ENCODE measurements at regions not wholly inside any gene's neighbourhood (a gene's known extent, or its start where the extent isn't known, plus 50 kb on each side); places are given as distances from the start of the nearest gene placed in this dataset.

DNA sequence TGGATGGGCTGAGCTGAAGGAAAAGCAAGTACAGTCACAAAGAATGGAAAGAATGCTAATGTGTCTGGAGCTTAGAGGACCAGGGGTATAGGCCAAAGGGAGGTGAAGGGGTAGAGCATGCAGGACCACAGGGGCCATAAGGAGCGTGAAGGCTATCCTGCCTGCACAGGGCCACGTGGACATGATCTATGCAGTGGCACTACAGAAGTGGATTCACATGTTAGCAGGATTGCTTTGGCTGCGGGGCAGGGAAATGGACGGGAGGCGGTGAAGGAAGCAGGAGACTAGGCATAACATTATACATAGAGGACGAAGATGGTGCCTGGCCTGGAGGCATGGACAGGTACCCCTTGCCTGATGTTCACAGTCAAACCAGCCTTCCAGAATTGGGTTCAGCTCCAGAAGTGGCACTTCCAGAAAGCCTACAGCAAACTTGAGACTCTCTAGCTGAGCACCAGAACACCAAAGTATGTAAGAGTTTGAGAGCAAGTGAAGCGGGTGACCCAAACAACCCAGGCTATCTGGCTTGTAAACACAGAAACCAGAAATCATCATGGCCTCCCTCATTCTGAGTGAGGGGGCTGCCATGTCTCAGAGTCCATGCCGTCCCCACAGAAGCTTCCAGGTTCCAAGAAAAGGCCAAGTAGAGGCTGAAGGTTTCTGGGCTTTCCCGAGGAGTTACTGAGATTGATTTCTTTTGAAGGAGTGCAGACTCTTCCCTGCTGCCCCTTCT is 135.5 kb upstream of the JUN start:
- H3K9ac ChIP-seq (ENCODE audit: insufficient read length, low read depth) = no peak overlapping the region
- no peaks in the 10 kb centered on the region for H3K4me1 ChIP-seq (ENCODE audit: insufficient read depth, insufficient read length)

DNA sequence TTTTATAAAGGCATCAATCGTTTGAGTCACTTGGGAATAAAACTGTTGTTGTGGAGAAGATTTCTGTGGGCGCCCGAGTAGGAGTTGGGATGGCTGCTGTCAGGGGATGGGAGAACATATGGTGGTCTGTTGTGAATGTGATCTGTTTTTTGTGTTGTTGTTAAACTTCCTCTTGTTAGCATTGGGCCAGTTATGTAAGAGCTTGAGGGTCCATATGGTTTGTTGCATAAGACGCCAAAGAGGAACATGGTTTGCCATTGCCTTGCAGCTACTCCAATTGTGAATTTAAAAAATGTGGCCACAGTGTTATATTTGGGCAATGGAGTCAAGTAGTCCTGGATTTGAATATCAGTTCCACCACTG is 136.1 kb upstream of the JUN start:
- peaks cover 10% of the 10 kb centered on the region for H3K9me3 ChIP-seq (ENCODE audit: insufficient read depth, low read length)
- no peak overlapping the region for H3K9ac ChIP-seq (ENCODE audit: insufficient read length, low read depth)
- H3K4me3 ChIP-seq (ENCODE audit: insufficient read length, low read depth) = no peak overlapping the region
- no peaks in the 10 kb centered on the region for H3K36me3 ChIP-seq (ENCODE audit: insufficient read depth, insufficient read length, low read length)
- DNase-seq (ENCODE audit: low read depth, low spot score) = no peak
- H3K27me3 ChIP-seq (ENCODE audit: insufficient read depth, insufficient read length) = no peaks in the 10 kb centered on the region
- no peaks in the 10 kb centered on the region for H3K4me1 ChIP-seq (ENCODE audit: insufficient read depth, insufficient read length)
- no peak for TF ChIP-seq SUZ12 (IDR thresholded peaks at IDR 0.05; ENCODE audit: extremely low read depth, insufficient read depth, insufficient read length)
- no peak for TF ChIP-seq ZNF274 (IDR thresholded peaks at IDR 0.05; ENCODE audit: low read depth, low read length)
- no peak for TF ChIP-seq YY1 (IDR thresholded peaks at IDR 0.05; ENCODE audit: insufficient read depth, insufficient read length)

More for the DNA sequence above, 135.5 kb upstream of the JUN start:
- no peak for DNase-seq (ENCODE audit: low read depth, low spot score)
- H3K9me3 ChIP-seq (ENCODE audit: insufficient read depth, low read length) = peaks cover 15% of the 10 kb centered on the region
- H3K4me3 ChIP-seq (ENCODE audit: insufficient read length, low read depth) = no peak overlapping the region
- no peaks in the 10 kb centered on the region for H3K36me3 ChIP-seq (ENCODE audit: insufficient read depth, insufficient read length, low read length)
- H3K27me3 ChIP-seq (ENCODE audit: insufficient read depth, insufficient read length) = no peaks in the 10 kb centered on the region
- TF ChIP-seq YY1 (IDR thresholded peaks at IDR 0.05; ENCODE audit: insufficient read depth, insufficient read length) = no peak
- TF ChIP-seq ZNF274 (IDR thresholded peaks at IDR 0.05; ENCODE audit: low read depth, low read length) = no peak
- TF ChIP-seq SUZ12 (IDR thresholded peaks at IDR 0.05; ENCODE audit: extremely low read depth, insufficient read depth, insufficient read length) = no peak

DNA sequence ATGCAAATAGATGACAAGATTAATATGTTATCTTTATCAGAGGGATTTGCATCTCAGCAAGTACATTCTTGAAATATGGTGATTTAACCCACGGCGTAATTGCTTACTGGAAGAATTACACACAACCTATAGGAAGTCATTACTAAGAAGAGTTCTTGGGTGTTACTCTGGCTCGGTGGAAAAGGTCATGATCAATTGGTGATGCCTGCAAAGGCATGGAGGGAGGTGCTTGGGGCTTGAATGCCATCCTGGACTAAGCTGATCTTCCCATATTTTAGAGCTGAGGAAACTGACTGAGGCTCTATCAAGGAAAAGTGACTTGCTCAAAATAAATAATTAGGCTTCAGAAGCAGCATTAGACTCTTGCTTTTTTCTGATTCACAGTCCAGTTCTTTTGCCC is 137.5 kb upstream of the JUN start:
- no peak overlapping the region for H3K4me3 ChIP-seq (ENCODE audit: insufficient read length, low read depth)
- no peak for DNase-seq (ENCODE audit: low read depth, low spot score)
- H3K36me3 ChIP-seq (ENCODE audit: insufficient read depth, insufficient read length, low read length) = no peaks in the 10 kb centered on the region
- no peaks in the 10 kb centered on the region for H3K4me1 ChIP-seq (ENCODE audit: insufficient read depth, insufficient read length)
- H3K9ac ChIP-seq (ENCODE audit: insufficient read length, low read depth) = no peak overlapping the region
- no peaks in the 10 kb centered on the region for H3K27me3 ChIP-seq (ENCODE audit: insufficient read depth, insufficient read length)
- TF ChIP-seq YY1 (IDR thresholded peaks at IDR 0.05; ENCODE audit: insufficient read depth, insufficient read length) (no peak), SUZ12 (IDR thresholded peaks at IDR 0.05; ENCODE audit: extremely low read depth, insufficient read depth, insufficient read length) (no peak), ZNF274 (IDR thresholded peaks at IDR 0.05; ENCODE audit: low read depth, low read length) (no peak)
- H3K9me3 ChIP-seq (ENCODE audit: insufficient read depth, low read length) = no peaks in the 10 kb centered on the region

DNA sequence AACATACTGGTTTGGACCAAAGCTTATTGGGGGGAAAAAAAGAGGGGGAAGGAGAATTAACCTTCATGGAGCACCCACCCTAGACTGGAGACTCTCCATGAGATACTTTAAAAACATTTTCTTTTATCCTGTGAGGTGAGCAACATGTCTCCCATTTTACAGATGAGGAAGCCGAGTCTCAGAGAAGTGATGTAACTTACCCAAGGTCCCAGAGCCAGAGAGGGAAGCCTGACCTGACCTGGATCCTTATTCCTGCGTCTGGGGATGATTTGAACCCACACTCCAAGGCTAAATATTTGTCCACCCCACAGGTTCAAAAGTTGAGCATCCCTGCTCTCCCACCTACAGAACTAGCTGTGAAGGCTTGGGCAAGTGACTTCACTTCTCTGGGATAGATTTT is 137.9 kb upstream of the JUN start:
- no peak for DNase-seq (ENCODE audit: low read depth, low spot score)
- H3K27me3 ChIP-seq (ENCODE audit: insufficient read depth, insufficient read length) = no peaks in the 10 kb centered on the region
- no peaks in the 10 kb centered on the region for H3K36me3 ChIP-seq (ENCODE audit: insufficient read depth, insufficient read length, low read length)
- H3K9me3 ChIP-seq (ENCODE audit: insufficient read depth, low read length) = no peaks in the 10 kb centered on the region
- no peak overlapping the region for H3K4me3 ChIP-seq (ENCODE audit: insufficient read length, low read depth)
- no peak for TF ChIP-seq YY1 (IDR thresholded peaks at IDR 0.05; ENCODE audit: insufficient read depth, insufficient read length)
- H3K4me1 ChIP-seq (ENCODE audit: insufficient read depth, insufficient read length) = no peaks in the 10 kb centered on the region
- no peak overlapping the region for H3K9ac ChIP-seq (ENCODE audit: insufficient read length, low read depth)

DNA sequence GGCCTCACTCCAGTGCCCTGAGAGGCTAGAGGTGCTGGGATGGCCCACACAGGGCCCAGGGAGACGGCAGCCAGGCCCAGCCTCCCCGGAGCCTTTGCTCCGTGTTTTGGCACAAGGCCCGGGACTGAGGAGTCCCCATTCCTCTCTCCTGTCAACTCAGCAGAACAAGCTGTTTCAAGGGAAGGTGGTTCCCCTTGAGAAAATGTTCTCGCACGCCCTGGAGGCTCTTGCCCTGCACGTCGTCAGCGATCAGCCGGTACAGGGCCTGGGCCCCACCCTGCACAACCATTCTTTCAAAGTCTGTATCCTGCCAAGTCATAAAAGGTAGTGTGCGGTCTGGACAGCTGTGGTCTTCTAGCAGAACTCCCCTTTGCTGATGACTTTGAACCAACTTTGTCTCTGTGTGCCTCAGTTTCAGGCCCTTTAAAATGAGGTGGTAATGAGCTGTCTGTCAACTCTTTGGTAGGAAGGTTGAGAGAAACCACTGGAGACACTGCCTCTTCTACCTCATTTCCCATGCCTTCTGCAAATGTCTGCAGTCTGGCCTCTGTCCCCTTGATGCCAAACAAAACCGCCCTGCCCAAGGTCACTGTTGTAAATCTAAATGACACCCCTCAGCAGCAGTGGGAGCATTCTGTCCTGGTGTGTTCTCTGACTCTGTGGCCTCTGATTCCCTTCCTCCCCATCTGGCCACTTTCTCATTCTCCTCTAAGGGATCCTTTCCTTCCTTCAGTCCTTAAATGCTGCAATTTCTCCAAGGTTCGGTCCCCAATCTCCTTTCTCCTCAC is 138.6 kb upstream of the JUN start:
- H3K36me3 ChIP-seq (ENCODE audit: insufficient read depth, insufficient read length, low read length) = no peaks in the 10 kb centered on the region
- H3K4me3 ChIP-seq (ENCODE audit: insufficient read length, low read depth) = no peak overlapping the region
- H3K9me3 ChIP-seq (ENCODE audit: insufficient read depth, low read length) = no peaks in the 10 kb centered on the region
- no peak for TF ChIP-seq SUZ12 (IDR thresholded peaks at IDR 0.05; ENCODE audit: extremely low read depth, insufficient read depth, insufficient read length)
- TF ChIP-seq ZNF274 (IDR thresholded peaks at IDR 0.05; ENCODE audit: low read depth, low read length) = no peak
- TF ChIP-seq YY1 (IDR thresholded peaks at IDR 0.05; ENCODE audit: insufficient read depth, insufficient read length) = no peak
- H3K9ac ChIP-seq (ENCODE audit: insufficient read length, low read depth) = no peak overlapping the region
- no peaks in the 10 kb centered on the region for H3K4me1 ChIP-seq (ENCODE audit: insufficient read depth, insufficient read length)
- DNase-seq (ENCODE audit: low read depth, low spot score) = no peak
- no peaks in the 10 kb centered on the region for H3K27me3 ChIP-seq (ENCODE audit: insufficient read depth, insufficient read length)

DNA sequence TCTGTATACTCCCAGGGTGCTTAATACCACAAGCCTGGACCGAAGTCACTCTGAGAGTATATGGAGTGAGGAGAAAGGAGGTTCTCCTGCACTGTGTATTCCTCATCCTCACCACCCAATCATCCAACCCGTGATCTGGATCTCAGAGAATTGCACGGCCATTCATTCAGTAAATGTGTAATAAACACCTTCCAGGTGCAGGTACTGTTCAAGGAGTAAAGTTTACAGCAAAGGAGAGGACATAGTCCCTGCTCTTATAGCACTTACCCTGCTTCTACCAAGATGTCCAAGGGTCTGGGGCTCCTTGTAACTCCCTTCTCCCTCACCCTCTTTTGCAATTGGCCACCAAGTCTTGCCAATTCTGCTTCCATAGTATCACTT is 139.2 kb upstream of the JUN start:
- no peak for DNase-seq (ENCODE audit: low read depth, low spot score)
- Histone ChIP-seq H3K9me3 (ENCODE audit: insufficient read depth, low read length) (no peaks in the 10 kb centered on the region), H3K36me3 (ENCODE audit: insufficient read depth, insufficient read length, low read length) (no peaks in the 10 kb centered on the region), H3K9ac (ENCODE audit: insufficient read length, low read depth) (no peak overlapping the region), H3K4me1 (ENCODE audit: insufficient read depth, insufficient read length) (no peaks in the 10 kb centered on the region), H3K27me3 (ENCODE audit: insufficient read depth, insufficient read length) (no peaks in the 10 kb centered on the region), H3K4me3 (ENCODE audit: insufficient read length, low read depth) (no peak overlapping the region)
- TF ChIP-seq YY1 (IDR thresholded peaks at IDR 0.05; ENCODE audit: insufficient read depth, insufficient read length) (no peak), ZNF274 (IDR thresholded peaks at IDR 0.05; ENCODE audit: low read depth, low read length) (no peak), SUZ12 (IDR thresholded peaks at IDR 0.05; ENCODE audit: extremely low read depth, insufficient read depth, insufficient read length) (no peak)

DNA sequence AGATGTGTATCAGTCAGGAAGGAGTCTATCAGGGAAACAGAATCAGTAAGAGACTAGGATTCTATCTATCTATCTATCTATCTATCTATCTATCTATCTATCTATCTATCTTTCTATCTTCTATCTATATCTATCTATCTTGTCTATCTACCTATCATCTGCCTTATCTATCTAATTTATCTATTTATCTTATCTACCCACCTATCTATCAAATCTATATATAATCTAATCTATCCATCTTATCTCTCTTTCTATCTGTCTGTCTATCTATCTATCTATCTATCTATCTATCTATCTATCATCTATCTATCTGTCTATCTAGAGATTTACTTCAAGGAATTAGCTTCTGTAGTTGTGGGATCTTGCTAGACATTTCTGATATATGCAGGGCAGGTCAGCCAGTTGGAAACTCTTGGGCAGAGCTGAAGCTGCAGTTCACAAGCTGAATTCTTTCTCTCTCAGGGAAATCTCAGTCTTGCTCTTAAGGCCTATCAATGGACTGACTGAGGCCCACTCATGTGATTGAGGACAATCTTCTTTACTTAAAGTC is 140.2 kb upstream of the JUN start:
- no peaks in the 10 kb centered on the region for H3K27me3 ChIP-seq (ENCODE audit: insufficient read depth, insufficient read length)
- no peaks in the 10 kb centered on the region for H3K4me1 ChIP-seq (ENCODE audit: insufficient read depth, insufficient read length)
- no peak overlapping the region for H3K4me3 ChIP-seq (ENCODE audit: insufficient read length, low read depth)
- TF ChIP-seq SUZ12 (IDR thresholded peaks at IDR 0.05; ENCODE audit: extremely low read depth, insufficient read depth, insufficient read length) = no peak
- TF ChIP-seq YY1 (IDR thresholded peaks at IDR 0.05; ENCODE audit: insufficient read depth, insufficient read length) = no peak
- no peak for TF ChIP-seq ZNF274 (IDR thresholded peaks at IDR 0.05; ENCODE audit: low read depth, low read length)
- no peak overlapping the region for H3K9ac ChIP-seq (ENCODE audit: insufficient read length, low read depth)
- H3K9me3 ChIP-seq (ENCODE audit: insufficient read depth, low read length) = no peaks in the 10 kb centered on the region
- H3K36me3 ChIP-seq (ENCODE audit: insufficient read depth, insufficient read length, low read length) = no peaks in the 10 kb centered on the region
- no peak for DNase-seq (ENCODE audit: low read depth, low spot score)
